Stimulated activated CD8-positive, alpha-beta memory T cell treated with anti-CD3 and anti-CD28 coated beads, Interleukin-7, amount 100 ng/mL, for 4 hours (primary cell): ENCODE measurements at regions not wholly inside any gene's neighbourhood (a gene's known extent, or its start where the extent isn't known, plus 50 kb on each side); places are given as distances from the start of the nearest gene placed in this dataset.

Experiments
- DNase-seq, 2 donors: peaks; one replicate each; pipeline ENCODE4 v3.0.0-alpha.2; 2020; ENCODE audit warnings: low read depth in 2 of 2

GRCh38 chr6:166877906-166878305 lies 78.4 kb downstream of the RNASET2 start:
- no peak for DNase-seq

- no peak for DNase-seq
Measured at GRCh38 chr6:166877349-166877748, 79.0 kb downstream of the RNASET2 start.

- no peak for DNase-seq
Measured at GRCh38 chr6:166872531-166873009, 83.8 kb downstream of the RNASET2 start.

- DNase-seq, result no peak
Measured at GRCh38 chr6:166870602-166871208, 85.6 kb downstream of the RNASET2 start.

- DNase-seq, result no peak
Measured at GRCh38 chr6:166866839-166867637, 89.3 kb downstream of the RNASET2 start.

GRCh38 chr6:166864333-166864732 lies 92.0 kb downstream of the RNASET2 start:
- no peak for DNase-seq

GRCh38 chr6:166862978-166863530 lies 93.3 kb downstream of the RNASET2 start:
- DNase-seq, result no peak

- DNase-seq, result peak in 1 of 2 donors; percentile 4
Measured at GRCh38 chr6:166862287-166862977, 93.9 kb downstream of the RNASET2 start.

GRCh38 chr6:166861961-166862286 lies 94.4 kb downstream of the RNASET2 start:
- no peak for DNase-seq

GRCh38 chr6:166861304-166861703 lies 95.0 kb downstream of the RNASET2 start:
- no peak for DNase-seq

GRCh38 chr6:166860392-166860791 lies 96.0 kb downstream of the RNASET2 start:
- no peak for DNase-seq

- no peak for DNase-seq
Measured at GRCh38 chr6:166855416-166855815, 100.9 kb downstream of the RNASET2 start.

GRCh38 chr6:166853371-166854325 lies 102.7 kb downstream of the RNASET2 start:
- no peak for DNase-seq

GRCh38 chr6:166852451-166852975 lies 103.8 kb downstream of the RNASET2 start:
- no peak for DNase-seq

- no peak for DNase-seq
Measured at GRCh38 chr6:166851911-166852310, 104.4 kb downstream of the RNASET2 start.

- no peak for DNase-seq
Measured at GRCh38 chr6:166851426-166851825, 104.9 kb downstream of the RNASET2 start.

GRCh38 chr6:166850677-166851076 lies 105.7 kb downstream of the RNASET2 start:
- no peak for DNase-seq

GRCh38 chr6:166849749-166850183 lies 106.6 kb downstream of the RNASET2 start:
- DNase-seq, result no peak

- DNase-seq, result no peak
Measured at GRCh38 chr6:166848979-166849748, 107.2 kb downstream of the RNASET2 start.
